GM19452 (cell line): ENCODE measurements at regions not wholly inside any gene's neighbourhood (a gene's known extent, or its start where the extent isn't known, plus 50 kb on each side); places are given as distances from the start of the nearest gene placed in this dataset.
"Not testable (repeated sequence)": the region's sequence is repeated elsewhere in the genome, so short reads cannot be mapped to it uniquely, and the experiment has no call there.

Source experiments
- ATAC-seq: cut with Tn5 transposase; IDR thresholded peaks from one replicate; pipeline ENCODE4 v1.9.1; 2021; ENCODE audit not compliant: unreplicated experiment

GRCh38 chrX:45447331-45447730 is 246.7 kb upstream of the DIPK2B start:
- ATAC-seq, result no peak

- ATAC-seq, result no peak
These were observed 245.2 kb upstream of the DIPK2B start for GRCh38 chrX:45445745-45446412.

GRCh38 chrX:45437186-45437585 is 236.5 kb upstream of the DIPK2B start:
- ATAC-seq, result no peak

DNA sequence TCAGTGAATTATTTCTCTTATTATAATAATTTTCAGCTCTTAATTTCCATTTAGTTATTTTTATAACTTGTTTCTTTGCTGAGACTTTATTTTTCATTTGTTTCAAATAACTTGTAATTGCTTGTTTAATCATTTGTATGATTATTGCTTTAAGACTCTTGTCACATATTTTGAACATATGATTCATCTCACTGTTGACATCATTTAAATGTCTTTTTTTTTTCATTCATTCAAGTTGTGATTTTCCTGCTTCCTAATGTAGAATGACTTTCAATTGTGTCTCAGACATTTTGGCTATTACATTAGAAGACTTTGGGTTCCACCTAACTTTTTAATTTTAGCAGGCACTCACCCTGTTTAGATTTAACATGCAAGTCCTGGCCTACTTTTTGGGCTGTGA is 234.8 kb upstream of the DIPK2B start:
- no peak for ATAC-seq

- ATAC-seq, result no peak
These were observed 233.6 kb upstream of the DIPK2B start for GRCh38 chrX:45434231-45434630.

DNA sequence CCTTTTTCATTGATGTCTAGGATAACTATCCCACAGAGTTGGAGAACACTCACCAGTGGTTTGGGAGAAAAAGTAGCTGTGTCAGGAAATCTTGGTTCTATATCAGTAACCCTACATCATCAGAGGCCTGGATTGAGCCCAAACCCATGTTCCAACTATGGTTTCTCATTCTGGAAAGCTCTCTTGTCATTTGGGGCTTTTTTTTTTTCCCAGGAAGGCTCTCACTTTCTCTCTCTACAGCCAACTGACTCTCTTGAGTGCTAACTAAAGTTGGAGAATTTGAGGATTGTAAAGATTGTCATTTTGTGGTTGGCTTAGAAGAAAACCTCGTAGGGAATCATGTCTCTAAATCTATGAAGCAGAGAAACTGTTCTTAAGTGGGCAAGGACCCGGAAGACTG is 228.2 kb upstream of the DIPK2B start:
- no peak for ATAC-seq

- ATAC-seq, result no peak
These were observed 223.7 kb upstream of the DIPK2B start for GRCh38 chrX:45424326-45424725.

DNA sequence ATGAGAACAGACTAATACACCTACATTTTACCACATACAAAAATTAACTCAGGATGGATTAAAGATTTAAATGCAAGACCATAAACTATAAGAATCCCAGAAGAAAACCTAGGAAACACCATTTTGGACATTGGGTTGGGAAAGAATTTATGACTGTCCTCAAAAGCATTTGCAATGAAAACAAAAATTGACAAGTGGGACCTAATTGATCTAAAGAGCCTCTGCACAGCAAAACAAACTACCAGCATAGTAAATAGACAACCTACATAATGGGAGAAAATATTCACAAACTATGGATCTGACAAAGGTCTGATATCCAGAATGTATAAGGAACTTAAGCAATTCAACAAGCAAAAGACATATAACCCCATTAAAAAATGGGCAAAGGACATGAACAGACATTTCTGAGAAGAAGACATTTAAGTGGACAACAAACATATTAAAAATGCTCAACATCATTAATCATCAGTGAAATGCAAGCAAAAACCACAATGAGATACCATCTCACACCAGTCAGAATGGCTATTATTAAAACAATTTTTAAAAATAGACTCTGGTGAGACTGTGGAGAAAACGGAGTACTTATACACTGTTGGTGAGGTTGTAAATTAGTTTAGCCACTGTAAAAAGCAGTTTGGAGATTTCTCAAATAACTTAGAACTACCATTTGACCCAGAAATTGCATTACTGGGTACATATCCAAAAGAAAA is 221.7 kb upstream of the DIPK2B start:
- no peak for ATAC-seq

DNA sequence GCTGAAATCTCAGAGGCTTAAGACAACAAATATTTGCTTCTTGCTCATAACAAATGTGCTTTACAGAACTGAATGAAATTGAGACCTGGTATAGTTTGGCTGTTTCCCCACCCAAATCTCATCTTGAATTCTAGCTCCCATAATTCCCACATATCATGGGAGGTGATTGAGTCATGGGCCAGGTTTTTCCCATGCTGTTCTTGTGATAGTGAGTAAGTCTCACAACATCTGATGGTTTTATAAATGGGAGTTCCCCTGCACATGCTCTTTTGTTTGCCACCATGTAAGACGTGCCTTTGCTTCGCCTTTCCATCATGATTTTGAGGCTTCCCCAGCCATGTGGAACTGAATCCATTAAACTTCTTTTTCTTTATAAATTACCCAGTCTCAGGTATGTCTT is 221.1 kb upstream of the DIPK2B start:
- ATAC-seq, result no peak

- ATAC-seq, result no peak
These were observed 203.5 kb upstream of the DIPK2B start for GRCh38 chrX:45404206-45404605.

GRCh38 chrX:45401923-45402322 is 201.2 kb upstream of the DIPK2B start:
- ATAC-seq, result no peak

DNA sequence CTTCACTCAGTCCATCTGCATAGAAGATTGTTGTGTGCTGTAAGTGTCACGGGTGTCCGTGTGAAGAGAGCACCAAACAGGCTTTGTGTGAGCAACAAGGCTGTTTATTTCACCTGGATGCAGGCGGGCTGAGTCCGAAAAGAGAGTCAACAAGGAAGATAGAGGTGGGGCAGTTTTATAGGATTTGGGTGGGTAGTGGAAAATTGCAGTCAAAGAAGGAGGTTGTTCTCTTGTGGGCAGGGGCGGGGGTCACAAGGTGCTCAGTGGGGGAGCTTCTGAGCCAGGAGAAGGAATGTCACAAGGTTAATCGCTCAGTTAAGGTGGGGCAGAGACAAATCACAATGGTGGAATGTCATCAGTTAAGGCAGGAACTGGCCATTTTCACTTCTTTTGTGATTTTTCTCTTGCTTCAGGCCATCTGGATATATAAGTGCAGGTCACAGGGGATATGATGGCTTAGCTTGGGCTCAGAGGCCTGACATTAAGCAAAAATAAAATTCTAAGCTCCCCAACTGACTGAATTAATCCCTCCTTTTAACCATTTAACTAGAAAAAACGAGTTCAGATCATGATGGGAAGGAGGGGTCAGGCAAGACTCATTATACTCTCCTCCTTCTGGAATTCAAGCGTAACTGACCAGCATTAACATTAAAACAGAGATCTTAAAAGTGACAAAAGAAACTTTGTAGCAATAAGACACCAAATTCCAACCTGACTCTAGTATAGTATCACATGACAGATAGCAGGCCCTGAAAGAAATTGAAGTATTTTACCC is 200.5 kb upstream of the DIPK2B start:
- ATAC-seq, result not testable (repeated sequence)

GRCh38 chrX:45400027-45400779 is 199.5 kb upstream of the DIPK2B start:
- no peak for ATAC-seq

DNA sequence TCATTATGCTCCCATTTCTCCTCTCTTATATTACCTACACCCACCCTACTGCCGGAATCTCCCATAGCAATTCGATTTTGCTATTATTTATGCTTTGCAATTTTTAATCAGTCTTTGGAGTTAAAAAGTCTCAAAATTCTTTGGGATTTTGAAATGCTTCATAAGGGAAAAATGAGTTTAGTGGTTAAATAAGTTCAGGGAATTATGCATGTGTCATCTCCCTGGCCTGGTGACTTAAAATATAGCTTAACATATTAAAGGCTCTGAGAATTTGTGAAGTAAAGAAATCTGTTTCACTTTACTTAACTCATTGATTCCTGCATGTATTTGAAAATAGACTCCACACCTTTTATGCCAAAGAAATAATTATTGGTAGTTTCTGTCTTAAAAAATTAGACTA is 185.1 kb upstream of the DIPK2B start:
- ATAC-seq, result no peak

DNA sequence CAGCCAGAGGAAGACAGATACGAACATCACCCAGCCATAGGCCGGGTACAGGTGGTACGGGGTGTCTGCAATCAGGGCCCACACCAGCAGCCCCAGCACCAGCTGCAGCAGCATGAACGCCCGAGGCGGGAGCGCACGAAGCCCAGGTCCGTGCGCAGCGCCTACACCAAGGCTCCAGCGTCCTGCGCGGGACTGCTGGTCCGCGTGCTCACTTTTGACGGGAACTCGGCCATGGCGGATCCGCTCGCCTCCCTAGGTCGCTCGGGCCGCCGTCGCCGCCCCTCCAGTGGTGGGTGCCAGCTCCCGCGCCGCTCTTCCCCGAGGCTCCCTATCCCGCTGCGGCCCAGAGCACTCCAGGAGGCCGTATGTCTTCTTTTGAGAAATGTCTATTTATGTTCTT is 181.2 kb upstream of the DIPK2B start:
- no peak for ATAC-seq

- ATAC-seq, result no peak
These were observed 180.7 kb upstream of the DIPK2B start for GRCh38 chrX:45381366-45381765.

DNA sequence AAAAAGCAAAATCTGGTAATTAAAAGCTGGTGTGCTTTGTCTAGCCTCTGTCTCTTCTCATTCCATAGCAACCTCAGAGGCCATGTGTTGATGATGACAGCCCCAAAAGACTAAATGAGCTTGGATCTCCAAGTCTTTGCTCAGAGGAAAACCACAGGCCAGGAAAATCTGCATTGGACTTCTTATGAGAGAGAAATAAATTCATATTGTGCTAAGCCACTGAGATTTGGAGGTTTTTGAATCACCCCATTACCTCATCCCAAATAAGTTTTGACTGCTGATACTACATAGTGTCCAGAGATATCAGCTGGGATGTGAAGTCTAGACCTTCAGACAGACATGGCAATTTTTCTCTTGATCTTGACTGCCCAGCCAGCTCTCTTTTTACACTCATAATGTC is 178.6 kb upstream of the DIPK2B start:
- no peak for ATAC-seq

GRCh38 chrX:45372151-45372550 is 171.5 kb upstream of the DIPK2B start:
- no peak for ATAC-seq

- ATAC-seq, result no peak
These were observed 168.0 kb upstream of the DIPK2B start for GRCh38 chrX:45368705-45369104.

DNA sequence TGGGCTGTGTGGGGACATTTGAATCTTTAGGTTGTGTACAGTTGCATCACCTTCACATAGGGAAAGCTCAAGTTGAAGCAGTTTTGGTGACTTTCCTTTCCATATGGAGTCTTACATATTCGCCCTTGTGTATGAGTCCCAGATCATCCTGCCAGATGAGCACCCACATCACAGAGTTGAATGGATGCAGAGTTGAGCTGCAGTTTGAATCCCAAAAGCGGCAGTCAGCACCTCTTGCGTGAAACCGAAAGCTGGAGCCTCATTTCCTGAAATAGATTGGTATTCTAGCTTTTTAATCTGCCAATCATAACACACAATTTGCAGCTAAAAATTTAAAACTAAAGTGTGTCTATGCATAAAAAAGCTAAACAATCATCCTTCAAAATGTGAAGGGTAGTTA is 162.9 kb upstream of the DIPK2B start:
- no peak for ATAC-seq

DNA sequence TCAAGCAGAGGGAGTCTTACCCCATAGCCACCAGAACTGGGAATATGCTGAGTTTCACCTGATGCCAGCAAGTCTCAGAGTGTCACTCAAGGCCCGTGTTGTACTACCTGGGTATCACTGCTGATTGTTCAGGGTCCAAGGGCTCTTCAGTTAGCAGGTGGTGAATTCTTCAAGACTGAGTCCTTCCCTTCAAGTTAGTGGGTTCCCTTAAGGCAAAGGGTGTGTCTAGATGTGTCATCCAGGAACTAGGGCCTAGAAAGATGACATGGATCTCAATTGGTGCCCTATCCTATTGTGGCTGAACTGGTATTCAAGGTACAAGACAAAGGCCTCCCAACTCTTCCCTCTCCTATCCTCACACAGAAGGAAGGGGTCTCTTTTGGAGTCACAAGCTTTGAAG is 159.9 kb upstream of the DIPK2B start:
- no peak for ATAC-seq
